GM19328 (cell line): ENCODE measurements at regions not wholly inside any gene's neighbourhood (a gene's known extent, or its start where the extent isn't known, plus 50 kb on each side); places are given as distances from the start of the nearest gene placed in this dataset.
"Not testable (repeated sequence)": the region's sequence is repeated elsewhere in the genome, so short reads cannot be mapped to it uniquely, and the experiment has no call there.

Source experiments
- ATAC-seq: cut with Tn5 transposase; IDR thresholded peaks from one replicate; pipeline ENCODE4 v1.9.1; 2021; ENCODE audit warnings: mild to moderate bottlenecking, moderate library complexity; ENCODE audit not compliant: unreplicated experiment

DNA sequence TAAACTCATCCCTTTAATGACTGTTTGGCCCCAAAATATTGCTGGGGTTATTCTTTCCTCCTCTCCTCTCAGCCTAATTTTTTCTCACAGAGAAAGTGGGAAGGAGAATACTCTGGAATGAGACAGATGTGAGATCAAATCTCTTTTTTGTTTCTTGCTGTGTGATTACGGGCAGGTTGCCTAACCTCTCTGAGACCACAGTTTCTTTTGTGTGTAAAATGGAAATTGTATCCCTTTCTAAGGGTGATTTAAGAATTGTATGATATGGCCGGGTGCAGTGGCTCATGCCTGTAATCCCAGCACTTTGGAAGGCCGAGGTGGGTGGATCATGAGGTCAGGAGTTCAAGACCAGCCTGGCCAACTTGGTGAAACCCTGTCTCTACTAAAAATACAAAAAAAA is 111.5 kb upstream of the MRPS22 start:
- ATAC-seq = not testable (repeated sequence)

DNA sequence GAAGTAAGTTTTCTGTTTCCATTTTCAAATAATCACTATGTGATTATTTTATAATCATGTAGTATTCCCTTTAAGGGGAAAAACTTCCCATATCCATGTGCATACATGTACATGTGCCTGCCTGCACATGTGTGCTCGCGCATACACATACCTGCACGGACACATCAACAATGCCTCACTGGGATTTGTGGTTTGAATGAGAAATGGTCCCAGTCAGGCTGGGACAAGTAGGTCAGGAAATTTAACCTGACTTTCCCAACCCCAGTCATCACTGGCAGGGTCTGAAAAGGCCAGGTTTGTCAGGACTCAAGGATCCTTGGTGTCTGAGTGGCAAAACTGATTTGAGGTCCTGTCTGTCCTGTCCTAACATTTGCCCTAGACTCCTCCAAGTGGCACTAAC is 109.3 kb upstream of the MRPS22 start:
- no peak for ATAC-seq

DNA sequence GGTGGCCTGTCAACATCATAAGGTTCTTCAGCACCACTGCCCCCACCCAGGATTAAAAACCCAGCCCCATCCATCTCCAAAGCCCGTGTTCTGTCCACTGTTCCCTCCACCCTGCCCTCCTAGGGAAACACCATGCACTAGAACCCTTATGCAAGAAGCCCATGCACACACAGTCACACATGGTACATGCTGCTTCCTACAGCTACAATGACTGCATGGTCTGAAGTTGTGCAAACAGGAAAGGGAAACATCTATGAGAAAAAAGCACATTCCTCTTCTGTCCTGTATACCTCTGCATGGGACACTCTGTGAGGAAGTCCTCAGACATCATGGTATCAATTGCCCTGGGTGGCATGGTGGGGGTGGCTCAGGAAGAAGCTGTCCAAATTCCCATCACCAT is 108.6 kb upstream of the MRPS22 start:
- ATAC-seq = no peak

DNA sequence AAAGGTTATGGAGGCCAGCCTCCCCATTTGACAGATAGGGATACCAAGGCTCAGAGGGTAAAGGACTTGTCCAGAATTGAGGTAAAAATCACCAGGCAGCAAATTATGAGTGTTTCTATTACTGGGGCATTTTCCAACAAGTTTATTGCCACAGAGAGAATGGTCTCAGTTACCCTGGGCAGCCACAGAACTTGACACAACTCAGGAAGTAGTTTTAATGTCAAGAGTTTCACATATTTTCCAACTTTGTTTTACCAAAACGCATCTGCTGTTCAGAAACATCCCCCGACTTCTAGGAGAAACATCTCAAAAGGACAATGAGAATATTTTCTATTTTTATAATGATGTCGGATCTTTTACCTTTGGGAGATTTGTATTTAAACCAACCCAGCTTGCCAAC is 107.5 kb upstream of the MRPS22 start:
- ATAC-seq = no peak

DNA sequence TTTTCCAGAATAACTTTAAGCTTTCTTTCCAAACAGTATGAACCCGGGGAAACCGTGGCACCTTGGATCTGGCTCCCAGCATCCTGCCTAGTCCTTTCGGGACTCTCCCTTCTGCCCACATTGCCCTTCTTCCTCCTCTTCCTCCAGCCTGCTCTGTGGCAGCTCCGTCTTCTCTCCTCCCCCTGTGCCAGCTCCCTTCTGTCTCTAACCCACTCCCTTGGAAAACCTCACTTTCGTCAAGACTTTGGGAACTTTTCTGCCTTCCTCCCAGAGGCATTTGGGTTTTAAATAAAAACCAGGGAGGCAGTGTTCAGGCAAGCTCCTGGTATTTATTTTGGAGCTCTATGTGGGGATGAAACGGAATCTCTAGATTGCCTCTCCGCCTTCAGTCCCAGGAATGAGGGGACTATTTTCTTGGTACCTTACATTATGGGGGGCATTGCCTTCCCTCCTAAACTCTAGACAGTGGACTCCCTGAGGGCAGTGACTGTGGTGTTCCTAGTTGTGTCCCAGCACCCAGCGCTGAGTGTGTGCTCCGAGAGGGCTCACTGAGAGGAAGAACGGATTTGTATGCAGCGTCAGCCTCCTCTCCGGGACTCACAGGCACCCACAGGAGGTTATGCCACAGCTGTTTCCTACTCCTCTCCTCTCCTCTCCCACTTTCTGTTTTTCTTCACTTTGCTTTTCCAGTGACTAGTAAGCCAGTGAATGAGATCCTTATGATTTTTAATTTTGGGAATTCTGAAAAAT is 105.4 kb upstream of the MRPS22 start:
- no peak for ATAC-seq

DNA sequence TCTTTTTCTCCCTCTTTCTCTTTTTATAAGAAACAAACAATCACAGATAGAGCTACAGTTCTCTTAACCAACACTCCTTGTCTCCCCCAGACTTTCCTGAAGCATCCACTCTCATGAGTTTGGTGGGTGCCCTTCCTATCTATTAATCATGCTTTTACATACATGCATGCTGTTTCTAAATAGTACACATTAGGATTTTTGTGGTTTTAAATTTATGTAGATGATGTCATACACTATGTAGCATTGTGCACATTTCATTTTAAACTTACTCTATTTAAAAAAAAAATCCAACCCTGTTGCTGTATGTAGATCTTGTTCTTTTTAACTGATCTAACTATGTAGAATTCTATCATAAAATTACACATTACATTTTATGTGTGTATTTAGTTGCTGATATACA is 104.3 kb upstream of the MRPS22 start:
- no peak for ATAC-seq

DNA sequence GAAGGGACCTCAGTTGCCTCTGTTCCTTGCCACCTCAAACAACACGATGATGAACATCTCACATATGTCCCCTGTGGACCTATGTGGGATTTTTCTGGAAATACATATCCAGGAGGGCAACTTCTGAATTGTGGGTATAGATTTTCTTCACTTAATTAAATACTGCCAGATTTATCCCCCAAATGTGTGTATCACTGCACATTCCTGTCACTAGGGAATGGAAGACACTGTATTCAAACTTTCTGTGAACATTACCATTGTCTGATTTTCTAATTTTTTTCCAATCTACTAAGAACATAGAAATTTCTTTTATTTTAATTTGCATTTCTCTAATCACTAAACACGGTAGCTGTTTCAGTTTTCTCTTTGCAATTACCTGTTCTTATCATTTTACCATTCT is 102.0 kb upstream of the MRPS22 start:
- no peak for ATAC-seq

DNA sequence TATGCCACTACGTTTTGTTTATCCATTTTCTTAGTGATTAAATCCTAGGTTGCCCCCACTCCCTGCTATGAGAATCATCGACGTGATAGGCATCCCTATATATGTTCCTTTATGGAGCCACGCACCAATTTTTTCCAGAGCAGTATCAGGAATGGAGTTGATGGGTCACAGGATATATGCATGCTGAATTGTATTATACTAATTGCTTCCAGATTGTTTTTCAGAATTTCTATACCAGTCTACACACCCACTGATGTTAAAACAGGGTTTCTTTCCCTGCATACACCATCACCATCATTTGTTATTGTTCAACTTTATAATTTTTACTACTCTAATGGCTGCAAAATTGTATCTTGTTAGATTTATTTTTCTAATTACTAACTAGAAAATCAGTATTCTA is 100.1 kb upstream of the MRPS22 start:
- ATAC-seq = no peak

DNA sequence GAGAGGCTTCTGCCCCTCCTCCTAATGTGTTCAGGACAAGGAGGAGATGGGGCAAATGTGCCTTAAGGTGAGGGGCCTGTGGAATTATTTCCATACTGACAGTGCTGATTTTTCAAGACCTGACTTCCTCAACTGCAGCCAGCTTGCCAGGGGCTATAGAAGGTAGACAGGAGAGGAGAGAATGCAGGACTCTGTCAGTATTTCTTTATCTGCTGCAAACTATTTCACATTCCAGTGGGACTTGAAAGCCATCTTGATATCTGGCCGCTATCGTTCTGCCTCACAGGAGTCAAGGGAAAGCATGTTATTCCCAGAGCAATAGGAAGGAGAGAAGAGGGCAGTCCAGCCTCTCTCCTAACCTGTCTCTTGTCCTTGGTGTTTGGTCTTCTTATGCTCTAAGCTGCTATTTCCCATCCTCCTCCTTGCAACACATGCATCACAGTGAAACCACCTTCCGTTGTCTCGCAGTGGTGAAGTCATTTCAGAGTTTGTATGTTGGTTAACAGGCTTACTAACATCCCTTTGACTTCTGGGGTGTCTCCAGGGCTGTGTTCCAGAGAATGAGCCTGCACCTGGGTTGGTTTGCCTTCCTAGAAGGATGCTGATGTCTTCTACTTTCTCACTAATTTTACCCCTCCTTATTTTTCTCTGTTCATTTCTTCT is 95.1 kb upstream of the MRPS22 start:
- ATAC-seq = no peak

DNA sequence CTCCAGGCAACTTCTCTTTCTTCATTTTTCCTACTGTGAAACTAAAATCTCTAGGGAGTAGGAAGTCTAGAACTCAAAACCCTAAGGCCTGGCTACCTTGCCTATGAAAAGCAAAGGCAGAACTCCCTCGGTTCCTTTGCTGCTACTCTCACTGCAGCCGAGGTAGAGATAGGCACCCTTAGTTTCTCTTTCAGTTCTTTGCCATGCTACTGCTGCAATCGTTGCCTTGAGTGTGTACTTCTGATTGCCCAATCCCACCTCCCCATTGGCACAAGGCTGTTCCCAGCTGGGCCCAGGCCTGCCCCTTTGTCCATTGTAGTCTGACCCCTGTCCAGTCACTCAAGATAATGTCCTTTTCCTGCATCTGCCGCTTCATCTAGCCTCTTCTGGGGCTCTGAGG is 92.3 kb upstream of the MRPS22 start:
- ATAC-seq = no peak

DNA sequence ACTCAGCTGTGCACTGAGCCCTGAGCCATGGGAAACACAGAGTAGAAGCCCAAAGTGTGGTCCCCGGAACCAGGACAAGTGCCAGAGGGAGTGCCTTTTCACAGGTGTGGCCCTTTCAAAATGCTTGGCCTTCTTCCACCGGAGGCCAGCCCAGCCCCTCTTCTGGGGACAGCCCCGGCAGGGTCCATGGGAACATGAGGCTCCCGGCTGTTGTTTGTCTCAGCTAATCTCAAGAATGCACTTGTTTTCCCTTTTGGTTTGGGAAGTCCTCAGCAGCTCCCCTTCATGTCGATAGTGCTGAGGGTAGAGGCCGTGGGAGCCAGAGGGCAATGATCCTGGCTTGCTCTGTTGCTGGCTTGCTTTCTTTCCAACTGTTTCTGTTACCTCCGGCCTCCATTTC is 91.1 kb upstream of the MRPS22 start:
- ATAC-seq = no peak

DNA sequence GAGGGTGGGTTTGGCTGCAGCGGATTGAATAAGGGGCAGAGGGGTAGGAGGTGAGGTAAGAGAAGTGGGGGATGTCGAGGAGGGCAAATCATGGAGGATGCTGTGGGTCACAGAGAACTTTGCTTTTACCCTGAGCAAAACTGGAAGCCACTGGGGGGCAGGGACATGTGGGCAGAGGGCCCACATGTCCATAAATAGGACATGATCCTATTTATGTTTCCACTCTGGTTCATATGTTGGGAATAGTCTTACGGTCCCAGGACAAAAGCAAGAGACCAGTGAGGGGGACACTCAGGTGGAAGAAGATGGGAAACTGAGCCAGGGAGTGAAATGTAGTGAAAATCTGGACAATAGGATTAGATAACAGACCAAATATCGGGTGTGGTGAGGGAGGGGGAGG is 85.5 kb upstream of the MRPS22 start:
- ATAC-seq = no peak

DNA sequence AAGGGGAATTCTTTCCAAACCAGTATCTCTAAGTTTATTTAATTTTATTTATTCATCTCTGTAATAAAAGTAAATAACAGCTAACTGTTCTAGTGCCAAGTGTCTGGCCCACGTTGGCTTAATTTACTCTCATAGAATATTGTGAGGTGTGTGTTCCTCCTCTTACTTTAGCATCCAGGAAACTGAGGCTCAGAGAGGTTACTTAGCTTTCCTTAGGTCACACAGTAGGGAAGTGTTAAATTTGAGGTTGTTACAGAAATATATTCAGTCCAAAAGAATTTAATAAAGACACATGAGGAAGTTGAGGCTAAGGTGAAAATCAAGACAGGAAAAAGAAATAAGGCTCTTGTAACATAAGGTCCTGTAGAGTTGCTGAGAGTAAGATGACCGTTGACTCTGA is 84.4 kb upstream of the MRPS22 start:
- ATAC-seq = no peak

DNA sequence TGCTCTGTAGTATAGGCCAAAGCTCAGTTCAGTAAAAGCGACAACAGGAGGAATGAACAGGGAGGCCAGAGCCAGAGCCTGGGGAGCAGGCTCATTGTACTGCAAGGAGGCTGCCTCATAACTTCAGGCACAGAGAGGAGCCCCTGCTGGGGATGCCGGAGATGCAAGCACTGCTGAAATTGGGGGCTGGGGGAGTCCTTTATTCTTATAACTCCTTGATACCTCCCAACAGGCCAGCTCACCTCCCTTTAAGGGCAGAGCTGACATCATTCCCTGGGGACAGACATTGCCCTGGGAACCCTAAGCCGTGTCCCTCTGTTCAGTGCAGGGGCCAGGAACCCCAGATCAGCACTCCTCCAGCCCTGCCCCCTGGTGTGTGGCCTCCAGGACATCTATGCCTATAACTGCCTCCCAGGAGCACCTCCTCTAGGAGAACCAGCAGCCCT is 83.8 kb upstream of the MRPS22 start:
- no peak for ATAC-seq

DNA sequence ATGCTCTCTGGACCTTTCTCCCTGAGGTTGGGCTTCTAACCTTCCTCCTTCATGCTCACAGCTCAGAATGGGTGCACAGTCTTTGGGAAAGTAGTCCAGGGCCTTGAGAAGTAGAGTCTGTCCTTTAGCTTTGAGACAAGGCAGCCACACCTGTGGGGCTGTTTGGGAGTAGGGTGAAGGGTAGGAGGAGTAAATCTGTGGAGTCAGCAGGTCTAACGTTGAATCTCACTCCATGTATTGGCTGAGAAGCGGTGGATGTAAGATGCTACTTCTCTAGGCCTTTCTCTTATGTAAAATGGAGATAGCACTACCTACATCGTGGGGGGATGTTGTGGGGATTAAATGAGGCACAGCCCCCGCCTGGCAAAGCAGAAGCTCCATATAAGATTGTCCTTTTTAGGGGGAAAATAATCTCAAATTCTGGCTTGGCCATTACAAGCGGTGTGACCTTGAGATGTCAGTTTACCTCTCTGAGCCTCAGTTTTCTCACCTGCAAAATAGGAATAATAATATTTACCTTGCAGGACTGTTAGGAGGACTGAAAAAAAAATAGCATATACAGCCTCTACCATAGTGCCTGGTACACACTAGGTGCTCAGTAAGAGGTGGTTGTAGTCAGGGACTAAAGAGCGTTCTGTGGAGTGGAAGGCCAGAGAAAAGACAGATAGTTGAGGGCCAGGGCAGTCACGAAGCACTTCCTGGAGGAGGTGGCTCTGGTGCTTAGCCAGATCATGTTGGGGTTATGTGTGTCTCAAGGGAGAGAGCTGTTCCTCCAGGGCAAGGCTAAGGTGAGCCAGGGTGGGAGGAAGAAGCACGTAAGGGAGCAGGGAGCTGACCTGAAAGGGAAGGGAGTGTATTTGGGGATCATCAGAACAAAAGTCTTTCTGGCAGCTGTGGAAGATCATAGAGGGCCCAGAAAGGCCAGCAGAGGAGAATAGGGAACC is 82.8 kb upstream of the MRPS22 start:
- ATAC-seq = no peak

DNA sequence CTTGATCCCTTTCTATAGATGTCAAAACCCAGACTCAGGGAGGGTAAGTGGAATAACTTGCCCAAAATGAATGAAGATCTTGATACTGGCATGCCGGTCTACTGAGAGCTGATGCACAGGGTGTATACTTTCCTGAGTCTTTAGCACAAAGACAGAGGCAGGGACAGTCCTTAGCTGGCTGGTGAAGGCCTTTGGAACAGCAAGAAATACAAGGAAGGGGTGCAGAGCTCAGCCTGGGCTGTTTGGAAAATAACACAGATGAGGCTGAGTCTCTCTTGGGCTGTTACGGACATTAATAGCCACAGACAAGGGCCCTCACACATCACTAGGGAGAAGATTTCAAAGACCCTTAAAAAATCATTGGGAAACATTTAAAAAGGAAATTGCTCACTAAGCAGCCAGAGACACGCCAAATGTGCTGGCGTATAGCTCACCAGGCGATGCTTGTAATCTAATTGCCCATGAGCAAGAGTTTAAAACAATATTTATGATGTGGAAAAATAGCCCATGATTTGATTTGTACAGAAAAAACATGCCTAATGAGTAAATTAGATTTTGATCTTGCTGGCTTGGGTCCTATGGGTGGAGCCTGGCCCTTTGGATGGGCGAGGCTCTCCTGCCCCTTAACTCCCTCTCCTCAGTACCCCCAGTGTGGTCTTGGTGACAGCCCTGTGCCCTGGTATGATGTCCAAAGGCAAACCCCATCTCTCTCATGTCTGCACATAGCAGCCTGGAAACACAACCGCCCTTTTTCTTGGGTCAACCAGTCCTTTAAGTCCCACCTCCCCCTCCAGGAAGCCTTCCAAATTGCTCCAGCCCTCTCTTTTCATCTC is 81.8 kb upstream of the MRPS22 start:
- no peak for ATAC-seq

DNA sequence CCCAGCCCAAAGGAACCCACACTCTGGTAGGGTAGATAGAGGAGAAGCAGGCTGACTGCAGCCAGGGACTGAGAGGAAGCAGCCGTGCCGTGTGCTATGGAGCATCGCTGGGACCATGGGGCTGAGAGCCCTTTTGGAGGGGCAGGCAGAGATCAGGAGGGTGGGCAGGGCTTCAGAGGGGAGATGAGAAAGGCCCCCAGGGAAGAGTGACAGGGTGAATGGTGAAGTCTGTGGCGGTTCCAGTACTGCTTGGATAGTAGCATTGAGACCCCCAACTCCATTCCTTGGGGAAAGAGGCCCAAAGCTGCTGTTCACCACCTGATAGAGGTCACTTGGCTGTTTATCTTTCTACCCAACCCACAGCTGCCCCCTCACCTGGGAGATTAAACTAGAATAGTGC is 80.0 kb upstream of the MRPS22 start:
- no peak for ATAC-seq

DNA sequence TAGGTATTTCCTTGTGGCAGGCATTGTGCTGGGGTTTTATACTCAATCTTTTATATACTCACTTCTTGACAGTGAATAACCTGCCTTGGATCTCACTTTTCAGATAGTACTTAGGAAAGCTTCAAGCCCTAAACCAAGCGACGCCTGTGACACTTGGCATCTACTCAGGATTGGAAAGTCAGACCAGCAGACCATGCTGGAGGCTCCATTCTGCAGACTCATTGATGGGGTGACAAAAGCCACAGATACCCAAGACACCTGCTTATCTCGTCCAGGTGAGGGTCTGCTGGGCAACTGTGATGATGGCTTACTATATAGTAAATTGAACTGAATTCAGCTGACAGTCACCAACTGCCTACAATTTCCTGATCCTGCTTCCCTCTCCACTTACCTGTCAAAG is 79.4 kb upstream of the MRPS22 start:
- no peak for ATAC-seq

DNA sequence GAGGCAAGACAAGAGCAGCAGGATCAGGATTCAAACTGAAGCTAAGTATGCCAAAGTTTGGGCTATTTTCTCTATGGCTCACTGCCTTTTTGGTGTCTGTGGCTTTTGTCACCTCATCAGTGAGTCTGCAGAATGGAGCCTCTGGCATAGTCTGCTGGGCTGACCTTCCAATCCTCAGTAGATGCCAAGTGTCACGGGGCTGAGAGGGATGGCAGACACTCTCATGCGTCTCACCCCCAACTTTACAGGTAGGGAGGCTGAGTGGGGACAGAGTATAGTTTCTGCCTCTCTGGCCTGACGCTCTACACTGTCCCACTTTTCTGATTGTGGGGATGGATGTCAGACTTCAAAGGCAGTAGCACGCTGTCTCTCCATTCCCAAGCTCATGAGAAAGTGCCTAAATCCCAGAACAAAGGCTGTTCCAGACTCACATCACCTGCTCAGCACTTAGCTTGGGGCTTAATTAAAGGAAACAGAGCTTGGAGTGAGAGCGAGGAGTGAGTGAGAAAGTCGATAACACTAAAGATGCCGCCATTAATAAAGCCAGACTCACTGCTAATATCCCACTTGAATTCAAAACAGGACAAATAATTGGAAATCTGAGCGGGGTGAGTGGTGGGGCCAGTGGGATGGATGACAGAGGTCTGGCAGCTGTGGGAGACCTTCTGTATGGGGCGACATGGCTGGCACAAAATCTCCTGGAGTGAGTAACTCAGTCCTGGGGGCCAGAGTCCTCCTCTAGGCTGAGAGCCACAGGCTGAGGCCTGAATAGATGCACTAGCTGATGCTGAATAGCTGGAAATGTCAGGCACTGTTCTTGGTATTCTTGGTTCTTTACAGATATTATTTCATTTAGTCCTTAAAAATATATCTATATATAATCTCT is 78.4 kb upstream of the MRPS22 start:
- ATAC-seq = no peak
